HepG2 (cell line): ENCODE measurements at regions not wholly inside any gene's neighbourhood (a gene's known extent, or its start where the extent isn't known, plus 50 kb on each side); places are given as distances from the start of the nearest gene placed in this dataset.

Experiments used
- ATAC-seq: fragments of 200-7000 bp; cut with Tn5 transposase; 3 replicates; pipeline ENCODE4 v1.9.1; 2020; ENCODE audit warnings: mild to moderate bottlenecking, moderate library complexity
- BruUV-seq: library from RNA; stranded (reverse); fragments of 400-500 nt; replicated peaks from 2 replicates; lab custom pipeline; 2021; lab: Mats Ljungman, UMichigan
- CTCF ChIA-PET: fragments of 300-600 bp; formaldehyde crosslinking; extraction: SDS; loops from one replicate; lab custom pipeline; 2021; ENCODE audit warnings: low total read pairs, inconsistent platforms, low intra/inter-chr PET ratio; lab: Yijun Ruan, JAX
- POLR2A ChIA-PET: fragments of 350-600 bp; sonication (Branson Sonifier 250); formaldehyde crosslinking; loops from one replicate; lab custom pipeline; 2020; ENCODE audit warnings: antibody characterized with exemption, inconsistent platforms; lab: Yijun Ruan, JAX
- DNase-seq: peaks from one replicate; pipeline ENCODE4 v3.0.0-alpha.2; 2015; ENCODE audit warnings: low spot score
- FAIRE-seq: peaks from 3 replicates; lab custom pipeline; 2011; peaks lifted over from hg19 to GRCh38; lab: Jason Lieb, UNC
- H2AFZ ChIP-seq: one replicate; pipeline ENCODE4 v1.6.1; 2011; ENCODE audit warnings: low read length, inconsistent platforms
- H3K27ac ChIP-seq: fragments of 300-600 bp; 3 replicates; pipeline ENCODE4 v1.8.0; 2011; ENCODE audit warnings: mixed run types, mild to moderate bottlenecking, mixed read lengths, low read length, inconsistent platforms; ENCODE audit not compliant: insufficient read depth; ENCODE audit errors: extremely low read length
- H3K27me3 ChIP-seq, 2 experiments: fragments of 200-600 bp in 1 of 2; 2 replicates in 1 of 2; 3 replicates in 1 of 2; pipeline versions ENCODE4 v1.6.0 to v1.8.0; 2011; ENCODE audit warnings: low read length in 2 of 2, mild to moderate bottlenecking in 2 of 2, moderate library complexity in 2 of 2, inconsistent platforms in 1 of 2; ENCODE audit not compliant: insufficient read depth in 2 of 2, control insufficient read depth in 1 of 2
- H3K36me3 ChIP-seq, 2 experiments: fragments of 200-600 bp in 1 of 2; replicated peaks in 1 of 2; 2 replicates in 1 of 2; 3 replicates in 1 of 2; pipeline versions ENCODE4 v1.5.1 to v1.8.0; 2011; ENCODE audit warnings: low read length in 2 of 2, inconsistent platforms in 1 of 2; ENCODE audit not compliant: insufficient read depth in 2 of 2, control insufficient read depth in 1 of 2
- H3K4me1 ChIP-seq: 2 replicates; pipeline ENCODE4 v1.5.1; 2012; ENCODE audit warnings: low read length, inconsistent platforms; ENCODE audit not compliant: insufficient read depth
- H3K4me2 ChIP-seq: 2 replicates; pipeline ENCODE4 v1.6.0; 2011; ENCODE audit warnings: low read depth, low read length, inconsistent platforms
- H3K4me3 ChIP-seq, 3 experiments: fragments of 200-600 bp in 1 of 3; sonication (generic), shearing (Covaris generic) in 1 of 3; replicated peaks in 1 of 3; 2 replicates each; pipeline ENCODE4 v1.5.1; 2011 to 2016; ENCODE audit warnings: low read length in 3 of 3, inconsistent platforms in 2 of 3, low read depth in 2 of 3, mild to moderate bottlenecking in 2 of 3, control low read depth in 1 of 3, mixed read lengths in 1 of 3; ENCODE audit not compliant: insufficient read depth in 1 of 3
- H3K79me2 ChIP-seq: one replicate; pipeline ENCODE4 v1.6.1; 2011; ENCODE audit warnings: low read length, inconsistent platforms; ENCODE audit not compliant: insufficient read depth
- H3K9ac ChIP-seq: 2 replicates; pipeline ENCODE4 v1.6.0; 2011; ENCODE audit warnings: mild to moderate bottlenecking, low read depth, low read length, inconsistent platforms; ENCODE audit not compliant: insufficient read depth
- H3K9me3 ChIP-seq: 2 replicates; pipeline ENCODE4 v1.5.1; 2012; ENCODE audit warnings: mild to moderate bottlenecking, low read length
- H4K20me1 ChIP-seq: 2 replicates; pipeline ENCODE4 v1.6.0; 2011; ENCODE audit warnings: inconsistent platforms, mild to moderate bottlenecking, low read length, moderate library complexity; ENCODE audit not compliant: insufficient read depth
- BRCA1 ChIP-seq: sonication (generic); formaldehyde crosslinking; IDR thresholded peaks from 2 replicates; pipeline ENCODE4 v1.4.0; 2020; ENCODE audit warnings: missing genetic modification reagents
- DMAP1 ChIP-seq: IDR thresholded peaks from 2 replicates; pipeline ENCODE4 v1.6.1; 2016
- DNMT1 ChIP-seq: sonication (generic); formaldehyde crosslinking; IDR thresholded peaks from 2 replicates; pipeline ENCODE4 v1.5.1; 2020; ENCODE audit warnings: mild to moderate bottlenecking, missing genetic modification reagents
- ELF3 ChIP-seq: IDR thresholded peaks from 2 replicates; pipeline ENCODE4 v1.6.1; 2016; ENCODE audit warnings: missing genetic modification reagents, missing compliant biosample characterization
- FOSL2 ChIP-seq: sonication (generic); formaldehyde crosslinking; IDR thresholded peaks from 2 replicates; pipeline ENCODE4 v1.4.0; 2020; ENCODE audit warnings: missing genetic modification reagents
- GATAD2A ChIP-seq: IDR thresholded peaks from 2 replicates; pipeline ENCODE4 v1.6.1; 2016
- HOXA3 ChIP-seq: sonication (generic); formaldehyde crosslinking; IDR thresholded peaks from 2 replicates; pipeline ENCODE4 v1.5.0; 2020; ENCODE audit warnings: missing genetic modification reagents
- MATR3 ChIP-seq: sonication (generic); formaldehyde crosslinking; IDR thresholded peaks from 2 replicates; pipeline ENCODE4 v1.4.0; 2020; ENCODE audit warnings: missing genetic modification reagents
- MAX ChIP-seq: IDR thresholded peaks from 2 replicates; pipeline ENCODE4 v1.6.1; 2012; ENCODE audit warnings: inconsistent platforms
- MTF1 ChIP-seq: sonication (generic); formaldehyde crosslinking; IDR thresholded peaks from 2 replicates; pipeline ENCODE4 v1.5.0; 2020; ENCODE audit warnings: missing genetic modification reagents
- PHF5A ChIP-seq: IDR thresholded peaks from one replicate; pipeline ENCODE4 v1.6.1; 2018; ENCODE audit warnings: low read depth, missing genetic modification reagents; ENCODE audit not compliant: unreplicated experiment
- RBFOX2 ChIP-seq: fragments of 200-400 bp; formaldehyde crosslinking; IDR thresholded peaks from 2 replicates; pipeline ENCODE4 v1.6.1; 2017; ENCODE audit warnings: low read depth, mild to moderate bottlenecking, low read length
- RXRB ChIP-seq: IDR thresholded peaks from 2 replicates; pipeline ENCODE4 v1.6.1; 2016; ENCODE audit warnings: borderline replicate concordance, missing genetic modification reagents, missing compliant biosample characterization
- ZC3H4 ChIP-seq: sonication (generic); formaldehyde crosslinking; IDR thresholded peaks from 2 replicates; pipeline ENCODE4 v1.4.0; 2020; ENCODE audit warnings: missing genetic modification reagents, borderline replicate concordance
- ZNF629 ChIP-seq: sonication (generic); formaldehyde crosslinking; conservative IDR thresholded peaks from 2 replicates; pipeline ENCODE4 v1.5.0; 2020; ENCODE audit warnings: missing genetic modification reagents
- ZNF773 ChIP-seq: sonication (generic); formaldehyde crosslinking; IDR thresholded peaks from 2 replicates; pipeline ENCODE4 v1.4.0; 2020; ENCODE audit warnings: missing genetic modification reagents, borderline replicate concordance
- ZSCAN20 ChIP-seq: sonication (generic); formaldehyde crosslinking; IDR thresholded peaks from 2 replicates; pipeline ENCODE4 v1.4.0; 2020; ENCODE audit warnings: missing genetic modification reagents, mild to moderate bottlenecking, borderline replicate concordance
- ZSCAN25 ChIP-seq: sonication (generic); formaldehyde crosslinking; IDR thresholded peaks from 2 replicates; pipeline ENCODE4 v1.8.0; 2022; ENCODE audit warnings: mild to moderate bottlenecking, missing genetic modification reagents
- WGBS: methylation state at CpG from one replicate; pipeline ENCODE4 v1.1.6; 2017; ENCODE audit warnings: low lambda C conversion rate; 5-methylcytosine and 5-hydroxymethylcytosine counted together
- in situ Hi-C: cut with HindIII; loops from 2 replicates; pipeline ENCODE4 v1.10.0; 2017; ENCODE audit warnings: low pct_unique_long_range_greater_than_20kb; ENCODE audit not compliant: extremely low pct_ligation_motif_present
- intact Hi-C: fragments of 100-400 bp; cut with micrococcal nuclease; formaldehyde crosslinking; loops from one replicate; pipeline ENCODE4 v1.10.0; 2022; ENCODE audit not compliant: unreplicated experiment
- TF ChIP-seq, protein P1 (sequence below): sonication (generic); formaldehyde crosslinking; IDR thresholded peaks from 2 replicates; pipeline ENCODE4 v1.5.0; 2020; ENCODE audit warnings: missing genetic modification reagents
- TF ChIP-seq, protein P2 (sequence below), 2 experiments: sonication (generic) in 1 of 2; formaldehyde crosslinking in 1 of 2; IDR thresholded peaks; 2 replicates each; pipeline versions ENCODE4 v1.4.0 to v1.6.1; 2018 to 2020; ENCODE audit warnings: missing genetic modification reagents in 2 of 2, borderline replicate concordance in 1 of 2, low read depth in 1 of 2, mild to moderate bottlenecking in 1 of 2, missing biosample characterization in 1 of 2
- TF ChIP-seq, protein P3 (sequence below): sonication (generic); formaldehyde crosslinking; IDR thresholded peaks from 2 replicates; pipeline ENCODE4; 2020; ENCODE audit warnings: missing genetic modification reagents, mild to moderate bottlenecking, borderline replicate concordance

DNA sequence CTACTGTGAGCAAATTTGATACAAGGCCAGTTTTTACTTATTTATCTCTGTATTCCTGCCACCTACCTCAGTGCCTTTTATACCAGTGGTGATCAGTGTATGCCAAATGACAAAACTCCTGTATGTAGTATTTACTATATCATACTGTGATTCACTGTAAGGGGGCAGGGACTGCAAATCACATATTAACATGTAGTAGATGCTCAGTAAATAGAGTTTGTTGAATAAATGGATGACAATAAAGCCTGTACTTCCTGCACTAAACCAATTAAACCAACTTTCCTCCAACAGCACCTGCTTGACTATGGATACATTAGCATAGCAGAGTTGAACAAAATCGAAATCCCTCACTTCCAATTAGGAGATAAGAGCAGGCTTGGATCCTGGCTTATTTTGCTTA, 73.3 kb upstream of the C1orf87 start (continued):
- TF ChIP-seq, protein P1, sequence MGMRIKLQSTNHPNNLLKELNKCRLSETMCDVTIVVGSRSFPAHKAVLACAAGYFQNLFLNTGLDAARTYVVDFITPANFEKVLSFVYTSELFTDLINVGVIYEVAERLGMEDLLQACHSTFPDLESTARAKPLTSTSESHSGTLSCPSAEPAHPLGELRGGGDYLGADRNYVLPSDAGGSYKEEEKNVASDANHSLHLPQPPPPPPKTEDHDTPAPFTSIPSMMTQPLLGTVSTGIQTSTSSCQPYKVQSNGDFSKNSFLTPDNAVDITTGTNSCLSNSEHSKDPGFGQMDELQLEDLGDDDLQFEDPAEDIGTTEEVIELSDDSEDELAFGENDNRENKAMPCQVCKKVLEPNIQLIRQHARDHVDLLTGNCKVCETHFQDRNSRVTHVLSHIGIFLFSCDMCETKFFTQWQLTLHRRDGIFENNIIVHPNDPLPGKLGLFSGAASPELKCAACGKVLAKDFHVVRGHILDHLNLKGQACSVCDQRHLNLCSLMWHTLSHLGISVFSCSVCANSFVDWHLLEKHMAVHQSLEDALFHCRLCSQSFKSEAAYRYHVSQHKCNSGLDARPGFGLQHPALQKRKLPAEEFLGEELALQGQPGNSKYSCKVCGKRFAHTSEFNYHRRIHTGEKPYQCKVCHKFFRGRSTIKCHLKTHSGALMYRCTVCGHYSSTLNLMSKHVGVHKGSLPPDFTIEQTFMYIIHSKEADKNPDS (CRISPR knock-in tag): no peak
- TF ChIP-seq GATAD2A (CRISPR knock-in tag): no peak
- TF ChIP-seq ZC3H4 (CRISPR knock-in tag): no peak
- no peak for TF ChIP-seq RXRB
- TF ChIP-seq RBFOX2: no peak

- Histone ChIP-seq H3K9me3 (no peaks in the 10 kb centered on the region), H3K27me3 (no peaks in the 10 kb centered on the region; a peak in 1 of 5 replicates), H3K36me3 (no peaks in the 10 kb centered on the region), H3K4me1 (no peaks in the 10 kb centered on the region)
- CTCF ChIA-PET: no interaction called here
- no TSS peak for BruUV-seq
- TF ChIP-seq ZSCAN25 (CRISPR knock-in tag): no peak
- no peak for TF ChIP-seq BRCA1 (CRISPR knock-in tag)
- TF ChIP-seq MAX: no peak
- TF ChIP-seq ZSCAN20 (CRISPR knock-in tag): no peak
- no peak for TF ChIP-seq HOXA3 (CRISPR knock-in tag)
- no peak for TF ChIP-seq MTF1 (CRISPR knock-in tag)
- no peak for TF ChIP-seq ELF3 (CRISPR knock-in tag)
- TF ChIP-seq FOSL2 (CRISPR knock-in tag): no peak
- TF ChIP-seq, protein P2, sequence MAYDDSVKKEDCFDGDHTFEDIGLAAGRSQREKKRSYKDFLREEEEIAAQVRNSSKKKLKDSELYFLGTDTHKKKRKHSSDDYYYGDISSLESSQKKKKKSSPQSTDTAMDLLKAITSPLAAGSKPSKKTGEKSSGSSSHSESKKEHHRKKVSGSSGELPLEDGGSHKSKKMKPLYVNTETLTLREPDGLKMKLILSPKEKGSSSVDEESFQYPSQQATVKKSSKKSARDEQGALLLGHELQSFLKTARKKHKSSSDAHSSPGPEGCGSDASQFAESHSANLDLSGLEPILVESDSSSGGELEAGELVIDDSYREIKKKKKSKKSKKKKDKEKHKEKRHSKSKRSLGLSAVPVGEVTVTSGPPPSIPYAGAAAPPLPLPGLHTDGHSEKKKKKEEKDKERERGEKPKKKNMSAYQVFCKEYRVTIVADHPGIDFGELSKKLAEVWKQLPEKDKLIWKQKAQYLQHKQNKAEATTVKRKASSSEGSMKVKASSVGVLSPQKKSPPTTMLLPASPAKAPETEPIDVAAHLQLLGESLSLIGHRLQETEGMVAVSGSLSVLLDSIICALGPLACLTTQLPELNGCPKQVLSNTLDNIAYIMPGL (CRISPR knock-in tag; IDR thresholded peaks at IDR 0.05; ENCODE audit: borderline replicate concordance in 1 of 2, low read depth in 1 of 2): no peak
- no peak for TF ChIP-seq ZNF629 (CRISPR knock-in tag)
- TF ChIP-seq DNMT1 (CRISPR knock-in tag): no peak
- no peak for TF ChIP-seq PHF5A (CRISPR knock-in tag)
- TF ChIP-seq ZNF773: no peak
- TF ChIP-seq DMAP1 (CRISPR knock-in tag): no peak
- TF ChIP-seq MATR3 (CRISPR knock-in tag): no peak
- TF ChIP-seq, protein P3, sequence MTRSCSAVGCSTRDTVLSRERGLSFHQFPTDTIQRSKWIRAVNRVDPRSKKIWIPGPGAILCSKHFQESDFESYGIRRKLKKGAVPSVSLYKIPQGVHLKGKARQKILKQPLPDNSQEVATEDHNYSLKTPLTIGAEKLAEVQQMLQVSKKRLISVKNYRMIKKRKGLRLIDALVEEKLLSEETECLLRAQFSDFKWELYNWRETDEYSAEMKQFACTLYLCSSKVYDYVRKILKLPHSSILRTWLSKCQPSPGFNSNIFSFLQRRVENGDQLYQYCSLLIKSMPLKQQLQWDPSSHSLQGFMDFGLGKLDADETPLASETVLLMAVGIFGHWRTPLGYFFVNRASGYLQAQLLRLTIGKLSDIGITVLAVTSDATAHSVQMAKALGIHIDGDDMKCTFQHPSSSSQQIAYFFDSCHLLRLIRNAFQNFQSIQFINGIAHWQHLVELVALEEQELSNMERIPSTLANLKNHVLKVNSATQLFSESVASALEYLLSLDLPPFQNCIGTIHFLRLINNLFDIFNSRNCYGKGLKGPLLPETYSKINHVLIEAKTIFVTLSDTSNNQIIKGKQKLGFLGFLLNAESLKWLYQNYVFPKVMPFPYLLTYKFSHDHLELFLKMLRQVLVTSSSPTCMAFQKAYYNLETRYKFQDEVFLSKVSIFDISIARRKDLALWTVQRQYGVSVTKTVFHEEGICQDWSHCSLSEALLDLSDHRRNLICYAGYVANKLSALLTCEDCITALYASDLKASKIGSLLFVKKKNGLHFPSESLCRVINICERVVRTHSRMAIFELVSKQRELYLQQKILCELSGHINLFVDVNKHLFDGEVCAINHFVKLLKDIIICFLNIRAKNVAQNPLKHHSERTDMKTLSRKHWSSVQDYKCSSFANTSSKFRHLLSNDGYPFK: no peak
- TF ChIP-seq, all 625 proteins: peak for 0
- intact Hi-C loops (no loop called here), in situ Hi-C loops (no loop called here)
- POLR2A ChIA-PET: no interaction called here
- Histone ChIP-seq H3K4me2 (no peak overlapping the region), H3K27ac (no peak overlapping the region), H3K9ac (no peak overlapping the region), H3K79me2 (no peaks in the 10 kb centered on the region), H2AFZ (no peak overlapping the region), H4K20me1 (no peaks in the 10 kb centered on the region), H3K4me3 (no peak overlapping the region)
- ATAC-seq: no peak
- DNase-seq: no peak
- 2% methylated on average over 1 of the region's 1 CpG for WGBS
- FAIRE-seq: no peak
Measured at GRCh38 chr1:60145771-60146170, 72.2 kb upstream of the C1orf87 start.
